Endothelial cell of umbilical vein (primary cell): ENCODE measurements at regions not wholly inside any gene's neighbourhood (a gene's known extent, or its start where the extent isn't known, plus 50 kb on each side); places are given as distances from the start of the nearest gene placed in this dataset.

Experiments used
- BruUV-seq: library from RNA; stranded (reverse); fragments of 400-500 nt; replicated peaks from 2 replicates; lab custom pipeline; 2021; lab: Mats Ljungman, UMichigan
- CTCF ChIA-PET: fragments of 300-600, 350-600 bp; sonication (Branson Sonifier 250); formaldehyde crosslinking; loops from one replicate; lab custom pipeline; 2021; ENCODE audit warnings: antibody characterized with exemption, inconsistent platforms; lab: Charles Lee
- POLR2A ChIA-PET: fragments of 300-600, 350-600 bp; sonication (Branson Sonifier 250); formaldehyde crosslinking; loops from one replicate; lab custom pipeline; 2021; ENCODE audit warnings: antibody characterized with exemption, inconsistent platforms; lab: Charles Lee
- DNase-seq: peaks from one replicate; pipeline ENCODE4 v3.0.0-alpha.2; 2011; ENCODE audit warnings: low read depth, low spot score
- FAIRE-seq: peaks from 2 replicates; lab custom pipeline; 2011; peaks lifted over from hg19 to GRCh38; lab: Jason Lieb, UNC
- H2AFZ ChIP-seq: 2 replicates; pipeline ENCODE4 v1.6.0; 2012; ENCODE audit warnings: low read depth, low read length, control low read depth, inconsistent platforms
- H3K27ac ChIP-seq: 2 replicates; pipeline ENCODE4 v1.5.1; 2011; ENCODE audit warnings: low read depth, mild to moderate bottlenecking, control low read depth, low read length, moderate library complexity; ENCODE audit not compliant: insufficient read depth
- H3K27me3 ChIP-seq, 2 experiments: 2 replicates each; pipeline versions ENCODE4 v1.6.0 to v1.6.1; 2011; ENCODE audit warnings: low read length in 2 of 2, mixed read lengths in 1 of 2; ENCODE audit not compliant: control insufficient read depth in 2 of 2, insufficient read depth in 2 of 2
- H3K36me3 ChIP-seq, 2 experiments: 2 replicates in 1 of 2; 3 replicates in 1 of 2; pipeline ENCODE4 v1.5.1; 2011; ENCODE audit warnings: low read length in 2 of 2, mild to moderate bottlenecking in 1 of 2, moderate library complexity in 1 of 2; ENCODE audit not compliant: control insufficient read depth in 2 of 2, insufficient read depth in 2 of 2; ENCODE audit errors: extremely low read depth in 1 of 2
- H3K4me1 ChIP-seq: 3 replicates; pipeline ENCODE4 v1.5.1; 2011; ENCODE audit warnings: mild to moderate bottlenecking, low read length; ENCODE audit not compliant: control insufficient read depth, insufficient read depth; ENCODE audit errors: extremely low read depth
- H3K4me2 ChIP-seq: 2 replicates; pipeline ENCODE4 v1.6.1; 2011; ENCODE audit warnings: low read length, control low read depth, mixed read lengths; ENCODE audit not compliant: insufficient read depth
- H3K4me3 ChIP-seq, 3 experiments: fragments of 200-600 bp in 1 of 3; sonication (generic), shearing (Covaris generic) in 1 of 3; replicated peaks in 1 of 3; 2 replicates each; pipeline ENCODE4 v1.5.1; 2011 to 2016; ENCODE audit warnings: control low read depth in 3 of 3, low read length in 3 of 3, mild to moderate bottlenecking in 2 of 3, inconsistent platforms in 1 of 3, low read depth in 1 of 3, moderate library complexity in 1 of 3; ENCODE audit not compliant: insufficient read depth in 1 of 3
- H3K79me2 ChIP-seq: 2 replicates; pipeline ENCODE4 v1.6.0; 2012; ENCODE audit warnings: low read length, inconsistent platforms; ENCODE audit not compliant: control insufficient read depth, insufficient read depth
- H3K9ac ChIP-seq: replicated peaks from 2 replicates; pipeline ENCODE3; 2011; ENCODE audit warnings: low read length, control low read depth; ENCODE audit not compliant: insufficient read depth; ENCODE audit errors: extremely low read depth
- H3K9me1 ChIP-seq: replicated peaks from 3 replicates; pipeline ENCODE4 v1.6.0; 2011; ENCODE audit warnings: mild to moderate bottlenecking, low read length; ENCODE audit not compliant: control insufficient read depth, insufficient read depth; ENCODE audit errors: extremely low read depth
- H3K9me3 ChIP-seq: replicated peaks from 2 replicates; pipeline ENCODE4 v1.5.1; 2012; ENCODE audit warnings: low read length, inconsistent platforms; ENCODE audit not compliant: control insufficient read depth, insufficient read depth
- H4K20me1 ChIP-seq: replicated peaks from 2 replicates; pipeline ENCODE3; 2011; ENCODE audit warnings: mild to moderate bottlenecking, low read length; ENCODE audit not compliant: control insufficient read depth, insufficient read depth; ENCODE audit errors: extremely low read depth
- CTCF ChIP-seq, 2 donors: IDR thresholded peaks; 1 replicate in 1 of 2; 2 replicates in 1 of 2; pipeline ENCODE4 v1.5.1; 2011; ENCODE audit warnings: low read length in 2 of 2, mild to moderate bottlenecking in 2 of 2, moderate library complexity in 2 of 2, control low read depth in 1 of 2, inconsistent platforms in 1 of 2, low read depth in 1 of 2; ENCODE audit not compliant: insufficient read depth in 1 of 2; ENCODE audit errors: extremely low read depth in 1 of 2
- EZH2 ChIP-seq: IDR thresholded peaks from 2 replicates; pipeline ENCODE4 v1.6.1; 2012; ENCODE audit warnings: borderline replicate concordance, low read depth, mild to moderate bottlenecking, moderate library complexity, low read length, inconsistent platforms; ENCODE audit not compliant: severe bottlenecking
- FOS ChIP-seq: IDR thresholded peaks from 2 replicates; pipeline ENCODE4 v1.6.1; 2011; ENCODE audit warnings: mild to moderate bottlenecking, low read length, moderate library complexity, borderline replicate concordance; ENCODE audit not compliant: insufficient read depth
- GATA2 ChIP-seq: IDR thresholded peaks from 2 replicates; pipeline ENCODE4 v1.7.0; 2011; ENCODE audit warnings: low read depth, mild to moderate bottlenecking, moderate library complexity, mixed read lengths, low read length; ENCODE audit not compliant: insufficient read length, insufficient read depth
- JUN ChIP-seq: IDR thresholded peaks from 2 replicates; pipeline ENCODE4 v1.6.1; 2011; ENCODE audit warnings: borderline replicate concordance, low read depth; ENCODE audit not compliant: insufficient read length, insufficient read depth
- MAX ChIP-seq: IDR thresholded peaks from 2 replicates; pipeline ENCODE4 v1.6.1; 2011; ENCODE audit not compliant: insufficient read depth, insufficient read length
- MYC ChIP-seq: IDR thresholded peaks from one replicate; pipeline ENCODE4 v1.6.1; 2011; ENCODE audit warnings: mild to moderate bottlenecking, low read depth, low read length
- POLR2A ChIP-seq: IDR thresholded peaks from 2 replicates; pipeline ENCODE4 v1.6.1; 2012; ENCODE audit warnings: low read depth, mild to moderate bottlenecking, control low read depth, low read length
- POLR2AphosphoS5 ChIP-seq: IDR thresholded peaks from 2 replicates; pipeline ENCODE4 v1.6.1; 2012; ENCODE audit warnings: low read depth, mild to moderate bottlenecking, control low read depth, low read length, moderate library complexity; ENCODE audit not compliant: insufficient read depth
- dilution Hi-C: fragments of 300-500 bp; cut with MboI; formaldehyde crosslinking; loops from one replicate; pipeline ENCODE4 v1.15.0; 2019; ENCODE audit warnings: low sequenced_read_pairs; ENCODE audit not compliant: extremely low pct_ligation_motif_present
- intact Hi-C: fragments of 100-400 bp; cut with micrococcal nuclease; formaldehyde crosslinking; loops from one replicate; pipeline ENCODE4 v1.10.0; 2022

- no TSS peak for BruUV-seq
- TF ChIP-seq POLR2A (no peak), CTCF (IDR thresholded peaks at IDR 0.05; ENCODE audit: extremely low read depth in 1 of 2, insufficient read depth in 1 of 2, low read depth in 1 of 2, low read length in 2 of 2) (no peak), EZH2 (no peak), GATA2 (no peak), JUN (no peak), MAX (no peak), FOS (no peak), MYC (no peak), POLR2AphosphoS5 (no peak)
- H3K4me2 ChIP-seq = no peak overlapping the region
- no peaks in the 10 kb centered on the region for H3K36me3 ChIP-seq
- ChIA-PET POLR2A (no interaction called here), CTCF (interaction anchor here (0.7 to 1.1 kb wide), 2 partner anchors 154 to 162 kb away, joined by 3 to 4 read pairs; no protein-coding TSS in a partner anchor)
- no peak for FAIRE-seq
- no peaks in the 10 kb centered on the region for H4K20me1 ChIP-seq
- no peak overlapping the region for H2AFZ ChIP-seq
- no peak for DNase-seq
- H3K27ac ChIP-seq = no peak overlapping the region
- no peaks in the 10 kb centered on the region for H3K9me3 ChIP-seq
- H3K9me1 ChIP-seq = no peaks in the 10 kb centered on the region
- H3K79me2 ChIP-seq = no peaks in the 10 kb centered on the region
- intact Hi-C loops = no loop called here
- peaks cover 0 to 3% of the 10 kb centered on the region in 2 experiments for H3K27me3 ChIP-seq
- H3K4me1 ChIP-seq = peaks cover 10% of the 10 kb centered on the region
- H3K9ac ChIP-seq = no peak overlapping the region
- H3K4me3 ChIP-seq = no peak overlapping the region
- dilution Hi-C loops = no loop called here
These were observed 98.2 kb upstream of the SERP2 start for GRCh38 chr13:44275381-44275780.
